K562 (cell line): ENCODE measurements at regions not wholly inside any gene's neighbourhood (a gene's known extent, or its start where the extent isn't known, plus 50 kb on each side); places are given as distances from the start of the nearest gene placed in this dataset.

Experiments used
- DPF2 ChIP-seq: fragments of 450-650 bp; IDR thresholded peaks from 2 replicates; pipeline ENCODE4 v1.6.1; 2016
- FOXP1 ChIP-seq: sonication (generic); formaldehyde crosslinking; IDR thresholded peaks from 2 replicates; pipeline ENCODE4 v1.8.0; 2022; ENCODE audit warnings: mild to moderate bottlenecking, missing genetic modification reagents
- HCFC1 ChIP-seq: IDR thresholded peaks from 2 replicates; pipeline ENCODE4 v1.6.1; 2012; ENCODE audit warnings: low read depth, low read length, improper control_type of control experiment
- HDAC2 ChIP-seq: fragments of 450-650 bp; IDR thresholded peaks from 2 replicates; pipeline ENCODE4 v1.6.1; 2016; ENCODE audit warnings: mild to moderate bottlenecking
- HIVEP1 ChIP-seq: fragments of 250-450 bp; sonication (Bioruptor Pico); IDR thresholded peaks from 2 replicates; pipeline ENCODE4 v1.4.0; 2020; ENCODE audit warnings: mild to moderate bottlenecking
- L3MBTL2 ChIP-seq: fragments of 450-650 bp; IDR thresholded peaks from 2 replicates; pipeline ENCODE4 v1.6.1; 2016; ENCODE audit warnings: mild to moderate bottlenecking, moderate library complexity
- MAFG ChIP-seq: fragments of 450-650 bp; conservative IDR thresholded peaks from 2 replicates; pipeline ENCODE4 v1.6.1; 2016; ENCODE audit warnings: missing genetic modification characterization, missing compliant biosample characterization
- MTA3 ChIP-seq: fragments of 450-650 bp; formaldehyde crosslinking; IDR thresholded peaks from 2 replicates; pipeline ENCODE4 v1.6.1; 2017; ENCODE audit warnings: mild to moderate bottlenecking, borderline replicate concordance
- NRF1 ChIP-seq, 2 experiments: fragments of 450-650 bp; IDR thresholded peaks in 1 of 2; conservative IDR thresholded peaks in 1 of 2; 2 replicates each; pipeline ENCODE4 v1.6.1; 2014; ENCODE audit warnings: mild to moderate bottlenecking in 2 of 2
- PHF21A ChIP-seq: fragments of 450-650 bp; IDR thresholded peaks from 2 replicates; pipeline ENCODE4 v1.6.1; 2017; ENCODE audit warnings: low read depth, borderline replicate concordance
- RCOR1 ChIP-seq, 2 experiments: IDR thresholded peaks; 2 replicates each; pipeline ENCODE4 v1.6.1; 2012; ENCODE audit warnings: low read depth in 2 of 2, low read length in 2 of 2, borderline replicate concordance in 1 of 2, improper control_type of control experiment in 1 of 2
- REST ChIP-seq, 2 experiments: fragments of 450-650 bp; formaldehyde crosslinking in 1 of 2; IDR thresholded peaks; 2 replicates each; pipeline versions ENCODE4 v1.4.0 to v1.6.1; 2014 to 2020; ENCODE audit warnings: mild to moderate bottlenecking in 2 of 2, borderline replicate concordance in 1 of 2, low read depth in 1 of 2
- SAFB ChIP-seq: fragments of 200-400 bp; formaldehyde crosslinking; IDR thresholded peaks from 2 replicates; pipeline ENCODE4 v1.6.1; 2017; ENCODE audit warnings: low read depth, low read length, borderline replicate concordance
- TAF9B ChIP-seq: fragments of 450-650 bp; IDR thresholded peaks from 2 replicates; pipeline ENCODE4 v1.6.1; 2018; ENCODE audit warnings: mild to moderate bottlenecking; ENCODE audit not compliant: partially characterized antibody
- TCF3 ChIP-seq: sonication (generic); formaldehyde crosslinking; IDR thresholded peaks from 2 replicates; pipeline ENCODE4 v1.4.0; 2020; ENCODE audit warnings: mild to moderate bottlenecking, missing genetic modification reagents
- ZNF263 ChIP-seq: sonication (generic); formaldehyde crosslinking; IDR thresholded peaks from 2 replicates; pipeline ENCODE4 v1.8.0; 2022; ENCODE audit warnings: mild to moderate bottlenecking, missing genetic modification reagents, borderline replicate concordance
- ZNF696 ChIP-seq: fragments of 250-450 bp; sonication (Bioruptor Pico); conservative IDR thresholded peaks from 2 replicates; pipeline ENCODE4 v1.4.0; 2020; ENCODE audit warnings: mild to moderate bottlenecking, moderate library complexity
- ZNF76 ChIP-seq: fragments of 250-450 bp; sonication (Bioruptor Pico); IDR thresholded peaks from 2 replicates; pipeline ENCODE4 v1.4.0; 2020; ENCODE audit warnings: mild to moderate bottlenecking, moderate library complexity, borderline replicate concordance
- TF ChIP-seq, protein P1 (sequence below): fragments of 250-450 bp; sonication (Bioruptor Pico); IDR thresholded peaks from 2 replicates; pipeline ENCODE4 v1.4.0; 2020; ENCODE audit warnings: borderline replicate concordance

GRCh38 chr1:91591175-91591974, 90.7 kb downstream of the CDC7 start (continued):
- TF ChIP-seq REST (IDR thresholded peaks at IDR 0.05; ENCODE audit: borderline replicate concordance) (peak; percentile 19; the same call in 1 of the 2 replicates), REST (CRISPR knock-in tag; IDR thresholded peaks at IDR 0.05; ENCODE audit: low read depth) (no peak), PHF21A (no peak), TAF9B (peak; percentile 14), FOXP1 (no peak), L3MBTL2 (0 out of 2 replicates have a peak, but pooled peaks have one; percentile 21), SAFB (no peak), NRF1 (conservative IDR thresholded peaks at IDR 0.05 in 1 of 2, IDR thresholded peaks at IDR 0.05 in 1 of 2) (0 out of 4 replicates have a peak, but pooled peaks of 1 of the 2 experiments have one; percentile 25), TCF3 (CRISPR knock-in tag) (peak; percentile 39; the same call in 1 of the 2 replicates), ZNF263 (CRISPR knock-in tag) (no peak), MTA3 (0 out of 2 replicates have a peak, but pooled peaks have one; percentile 36), HCFC1 (no peak), RCOR1 (IDR thresholded peaks at IDR 0.05; ENCODE audit: borderline replicate concordance in 1 of 2, low read depth in 2 of 2, low read length in 2 of 2) (peak in 1 of 2 experiments; percentile 75; a peak in 3 of 4 replicates), ZNF76 (CRISPR knock-in tag) (no peak), DPF2 (peak; percentile 70), HIVEP1 (CRISPR knock-in tag) (no peak), HDAC2 (peak; percentile 68; the same call in 1 of the 2 replicates), MAFG (tag) (peak; percentile 100), ZNF696 (CRISPR knock-in tag) (no peak)
- TF ChIP-seq, protein P1, sequence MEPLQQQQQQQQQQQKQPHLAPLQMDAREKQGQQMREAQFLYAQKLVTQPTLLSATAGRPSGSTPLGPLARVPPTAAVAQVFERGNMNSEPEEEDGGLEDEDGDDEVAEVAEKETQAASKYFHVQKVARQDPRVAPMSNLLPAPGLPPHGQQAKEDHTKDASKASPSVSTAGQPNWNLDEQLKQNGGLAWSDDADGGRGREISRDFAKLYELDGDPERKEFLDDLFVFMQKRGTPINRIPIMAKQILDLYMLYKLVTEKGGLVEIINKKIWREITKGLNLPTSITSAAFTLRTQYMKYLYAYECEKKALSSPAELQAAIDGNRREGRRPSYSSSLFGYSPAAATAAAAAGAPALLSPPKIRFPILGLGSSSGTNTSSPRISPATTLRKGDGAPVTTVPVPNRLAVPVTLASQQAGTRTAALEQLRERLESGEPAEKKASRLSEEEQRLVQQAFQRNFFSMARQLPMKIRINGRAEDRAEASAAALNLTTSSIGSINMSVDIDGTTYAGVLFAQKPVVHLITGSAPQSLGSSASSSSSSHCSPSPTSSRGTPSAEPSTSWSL (CRISPR knock-in tag) = no peak
